Mesenchymal stem cell (in vitro differentiated cells and primary cell): ENCODE measurements at regions not wholly inside any gene's neighbourhood (a gene's known extent, or its start where the extent isn't known, plus 50 kb on each side); places are given as distances from the start of the nearest gene placed in this dataset.

Experiments
- DNase-seq: peaks from one replicate; pipeline ENCODE4 v3.0.0-alpha.2; 2013
- H2AFZ ChIP-seq: one replicate; pipeline ENCODE4 v1.6.1; 2013; ENCODE audit warnings: low read depth, mild to moderate bottlenecking, control low read depth, inconsistent platforms, low read length, moderate library complexity
- H2AK5ac ChIP-seq: 2 replicates; pipeline ENCODE4 v1.6.1; 2013; ENCODE audit warnings: low read length, moderate library complexity, mild to moderate bottlenecking, inconsistent platforms; ENCODE audit not compliant: severe bottlenecking
- H2BK120ac ChIP-seq: one replicate; pipeline ENCODE4 v1.6.1; 2013; ENCODE audit warnings: low read depth, mild to moderate bottlenecking, inconsistent platforms, low read length, moderate library complexity
- H2BK12ac ChIP-seq, 2 experiments: one replicate each; pipeline ENCODE4 v1.6.1; 2013; ENCODE audit warnings: inconsistent platforms in 2 of 2, low read length in 2 of 2, mild to moderate bottlenecking in 2 of 2, moderate library complexity in 2 of 2, control low read depth in 1 of 2
- H2BK15ac ChIP-seq: one replicate; pipeline ENCODE4 v1.6.1; 2013; ENCODE audit warnings: mild to moderate bottlenecking, low read depth, inconsistent platforms; ENCODE audit not compliant: poor library complexity, severe bottlenecking
- H2BK5ac ChIP-seq: 2 replicates; pipeline ENCODE4 v1.6.1; 2013; ENCODE audit warnings: low read depth, mild to moderate bottlenecking, low read length, control low read depth, inconsistent platforms; ENCODE audit not compliant: poor library complexity, severe bottlenecking
- H3K14ac ChIP-seq, 2 experiments: one replicate each; pipeline ENCODE4 v1.6.1; 2013; ENCODE audit warnings: inconsistent platforms in 2 of 2, low read length in 2 of 2, control low read depth in 1 of 2, mild to moderate bottlenecking in 1 of 2, moderate library complexity in 1 of 2
- H3K18ac ChIP-seq, 2 experiments: one replicate each; pipeline ENCODE4 v1.6.1; 2013; ENCODE audit warnings: inconsistent platforms in 2 of 2, low read length in 2 of 2, control low read depth in 1 of 2, low read depth in 1 of 2, mild to moderate bottlenecking in 1 of 2
- H3K23ac ChIP-seq, 2 experiments: one replicate each; pipeline ENCODE4 v1.6.1; 2013; ENCODE audit warnings: inconsistent platforms in 2 of 2, low read length in 2 of 2, mild to moderate bottlenecking in 2 of 2, moderate library complexity in 2 of 2, control low read depth in 1 of 2
- H3K27ac ChIP-seq: 2 replicates; pipeline ENCODE4 v1.5.1; 2013; ENCODE audit warnings: mild to moderate bottlenecking, moderate library complexity, low read length, control low read depth, inconsistent platforms; ENCODE audit not compliant: poor library complexity, severe bottlenecking
- H3K27me3 ChIP-seq, 2 experiments: 2 replicates each; pipeline versions ENCODE4 v1.6.1 to v1.7.0; 2013; ENCODE audit warnings: low read length in 2 of 2, mild to moderate bottlenecking in 2 of 2, moderate library complexity in 2 of 2, control low read depth in 1 of 2, inconsistent platforms in 1 of 2; ENCODE audit not compliant: control insufficient read depth in 1 of 2, insufficient read depth in 1 of 2
- H3K36me3 ChIP-seq, 2 experiments: 2 replicates each; pipeline versions ENCODE4 v1.6.1 to v1.7.0; 2013; ENCODE audit warnings: low read length in 2 of 2, control low read depth in 1 of 2, inconsistent platforms in 1 of 2, low read depth in 1 of 2, mild to moderate bottlenecking in 1 of 2; ENCODE audit not compliant: insufficient read depth in 2 of 2, control insufficient read depth in 1 of 2
- H3K4ac ChIP-seq, 2 experiments: one replicate each; pipeline ENCODE4 v1.6.1; 2013; ENCODE audit warnings: inconsistent platforms in 2 of 2, low read length in 2 of 2, mild to moderate bottlenecking in 2 of 2, moderate library complexity in 2 of 2, control low read depth in 1 of 2, low read depth in 1 of 2
- H3K4me1 ChIP-seq: 2 replicates; pipeline ENCODE4 v1.6.1; 2013; ENCODE audit warnings: low read depth, low read length, control low read depth; ENCODE audit not compliant: control insufficient read depth, insufficient read depth
- H3K4me2 ChIP-seq: 2 replicates; pipeline ENCODE4 v1.6.1; 2013; ENCODE audit warnings: low read length, mild to moderate bottlenecking, inconsistent platforms; ENCODE audit not compliant: poor library complexity, severe bottlenecking
- H3K4me3 ChIP-seq, 2 experiments: 2 replicates each; pipeline versions ENCODE4 v1.5.1 to v1.7.0; 2013; ENCODE audit warnings: low read length in 2 of 2, mild to moderate bottlenecking in 2 of 2, control low read depth in 1 of 2, low read depth in 1 of 2; ENCODE audit not compliant: insufficient read depth in 1 of 2
- H3K79me1 ChIP-seq: replicated peaks from 2 replicates; pipeline ENCODE4 v1.6.1; 2013; ENCODE audit warnings: mild to moderate bottlenecking, control low read depth, low read length, inconsistent platforms; ENCODE audit not compliant: poor library complexity, severe bottlenecking
- H3K9ac ChIP-seq: 2 replicates; pipeline ENCODE4 v1.7.0; 2013; ENCODE audit warnings: mild to moderate bottlenecking, low read length, moderate library complexity
- H3K9me3 ChIP-seq: 2 replicates; pipeline ENCODE4 v1.7.0; 2013; ENCODE audit warnings: mild to moderate bottlenecking, low read length; ENCODE audit not compliant: control insufficient read depth
- H4K8ac ChIP-seq: one replicate; pipeline ENCODE4 v1.6.1; 2013; ENCODE audit warnings: inconsistent platforms, mild to moderate bottlenecking, low read length, moderate library complexity
- H4K91ac ChIP-seq: one replicate; pipeline ENCODE4 v1.6.1; 2013; ENCODE audit warnings: mild to moderate bottlenecking, low read length, inconsistent platforms
- WGBS: methylation state at CpG from one replicate; pipeline ENCODE4 v1.1.7; 2013; ENCODE audit warnings: mixed read lengths; 5-methylcytosine and 5-hydroxymethylcytosine counted together

- Histone ChIP-seq H3K36me3 (no peaks in the 10 kb centered on the region), H3K23ac (no peak overlapping the region), H3K4me3 (no peak overlapping the region), H3K27me3 (peaks cover 18 to 24% of the 10 kb centered on the region in 2 experiments), H3K4me2 (peak overlapping the region; percentile 9), H3K79me1 (no peaks in the 10 kb centered on the region), H3K4me1 (no peaks in the 10 kb centered on the region), H3K4ac (no peak overlapping the region), H3K14ac (no peak overlapping the region), H2BK5ac (no peak overlapping the region), H4K91ac (no peak overlapping the region), H3K9ac (no peak overlapping the region), H3K9me3 (no peaks in the 10 kb centered on the region), H3K18ac (no peak overlapping the region), H2BK120ac (no peak overlapping the region), H2AK5ac (no peak overlapping the region), H4K8ac (no peak overlapping the region), H3K27ac (no peak overlapping the region), H2AFZ (no peak overlapping the region), H2BK15ac (no peak overlapping the region), H2BK12ac (no peak overlapping the region)
- DNase-seq = no peak
- 76% methylated on average over 4 of the region's 5 CpGs for WGBS
These were observed 76.9 kb upstream of the LANCL2 start for GRCh38 chr7:55288070-55288824.

DNA sequence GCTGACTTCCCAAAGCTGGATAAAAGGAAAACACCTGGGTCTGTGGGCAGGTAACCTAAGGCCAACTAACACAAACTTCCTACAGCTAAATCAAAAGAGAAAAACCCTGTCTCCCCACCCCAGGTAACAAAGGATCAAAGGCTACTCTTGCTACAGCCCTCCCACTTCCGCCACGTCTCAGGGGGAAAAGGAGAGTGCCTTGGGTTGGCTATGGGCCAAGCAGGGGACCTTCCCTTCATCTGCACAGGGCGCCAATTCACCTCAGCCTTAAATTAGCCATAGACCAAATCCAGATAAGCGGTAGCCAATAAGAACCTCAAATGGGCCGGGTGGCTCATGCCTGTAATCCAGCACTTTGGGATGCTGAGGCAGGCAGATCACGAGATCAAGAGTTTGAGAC is 69.1 kb upstream of the LANCL2 start:
- Histone ChIP-seq H3K14ac (no peak overlapping the region), H3K23ac (no peak overlapping the region), H4K91ac (no peak overlapping the region), H2BK15ac (no peak overlapping the region), H3K79me1 (no peaks in the 10 kb centered on the region), H3K4me1 (no peaks in the 10 kb centered on the region), H3K4me3 (no peak overlapping the region), H2AFZ (no peak overlapping the region), H3K4me2 (no peak overlapping the region), H2BK5ac (no peak overlapping the region), H3K27ac (no peak overlapping the region), H3K4ac (no peak overlapping the region), H3K27me3 (peaks cover 9 to 30% of the 10 kb centered on the region in 2 experiments), H2BK12ac (no peak overlapping the region), H2BK120ac (no peak overlapping the region), H4K8ac (no peak overlapping the region), H3K18ac (no peak overlapping the region), H2AK5ac (no peak overlapping the region), H3K9ac (no peak overlapping the region), H3K9me3 (no peaks in the 10 kb centered on the region), H3K36me3 (no peaks in the 10 kb centered on the region)
- no peak for DNase-seq
- 86% methylated on average over 6 of the region's 6 CpGs for WGBS

- H3K4ac ChIP-seq = no peak overlapping the region
- H2AK5ac ChIP-seq = no peak overlapping the region
- H2BK12ac ChIP-seq = no peak overlapping the region
- H3K79me1 ChIP-seq = no peaks in the 10 kb centered on the region
- no peak overlapping the region for H3K18ac ChIP-seq
- no peak overlapping the region for H3K9ac ChIP-seq
- H4K91ac ChIP-seq = no peak overlapping the region
- H2BK15ac ChIP-seq = no peak overlapping the region
- no peak overlapping the region for H4K8ac ChIP-seq
- no peak overlapping the region for H3K23ac ChIP-seq
- no peak overlapping the region for H2BK120ac ChIP-seq
- no peaks in the 10 kb centered on the region for H3K9me3 ChIP-seq
- H3K4me2 ChIP-seq = no peak overlapping the region
- H3K27me3 ChIP-seq = peaks cover 15 to 39% of the 10 kb centered on the region in 2 experiments
- no peak overlapping the region for H2AFZ ChIP-seq
- H3K27ac ChIP-seq = no peak overlapping the region
- no peaks in the 10 kb centered on the region for H3K36me3 ChIP-seq
- DNase-seq = no peak
- 82% methylated on average over 7 of the region's 8 CpGs for WGBS
- H3K4me3 ChIP-seq = no peak overlapping the region
- no peak overlapping the region for H3K14ac ChIP-seq
- H3K4me1 ChIP-seq = no peaks in the 10 kb centered on the region
- no peak overlapping the region for H2BK5ac ChIP-seq
These were observed 65.7 kb upstream of the LANCL2 start for GRCh38 chr7:55299273-55299967.

- H3K27me3 ChIP-seq = peaks cover 13 to 24% of the 10 kb centered on the region in 2 experiments
- no peak overlapping the region for H3K9ac ChIP-seq
- H3K14ac ChIP-seq = no peak overlapping the region
- H3K4me1 ChIP-seq = no peaks in the 10 kb centered on the region
- no peak overlapping the region for H3K23ac ChIP-seq
- no peak overlapping the region for H2AK5ac ChIP-seq
- no peaks in the 10 kb centered on the region for H3K36me3 ChIP-seq
- no peak overlapping the region for H2BK15ac ChIP-seq
- H2BK120ac ChIP-seq = no peak overlapping the region
- H3K18ac ChIP-seq = no peak overlapping the region
- no peak overlapping the region for H2BK12ac ChIP-seq
- no peak overlapping the region for H2BK5ac ChIP-seq
- DNase-seq = no peak
- 88% methylated on average over 1 of the region's 1 CpG for WGBS
- H2AFZ ChIP-seq = no peak overlapping the region
- no peak overlapping the region for H4K8ac ChIP-seq
- H3K79me1 ChIP-seq = no peaks in the 10 kb centered on the region
- H3K9me3 ChIP-seq = no peaks in the 10 kb centered on the region
- H3K4me2 ChIP-seq = no peak overlapping the region
- no peak overlapping the region for H3K4me3 ChIP-seq
- H3K4ac ChIP-seq = no peak overlapping the region
- H4K91ac ChIP-seq = no peak overlapping the region
- no peak overlapping the region for H3K27ac ChIP-seq
These were observed 61.9 kb upstream of the LANCL2 start for GRCh38 chr7:55303220-55303619.
